ENCODE measurements at regions not wholly inside any gene's neighbourhood (a gene's known extent, or its start where the extent isn't known, plus 50 kb on each side); places are given as distances from the start of the nearest gene placed in this dataset.
"Not testable (repeated sequence)": the region's sequence is repeated elsewhere in the genome, so short reads cannot be mapped to it uniquely, and the experiment has no call there.

- H3K9me3 Mint-ChIP-seq, result no peaks in the 10 kb centered on the region
- ATAC-seq, result no peak
- no peaks in the 10 kb centered on the region for H3K27me3 Mint-ChIP-seq
- no peaks in the 10 kb centered on the region for H3K36me3 Mint-ChIP-seq
- no peaks in the 10 kb centered on the region for H3K4me1 Mint-ChIP-seq
- H3K27ac Mint-ChIP-seq, result no peak overlapping the region
- H3K4me3 Mint-ChIP-seq, result no peak overlapping the region
These were observed 208.3 kb upstream of the PELI2 start for GRCh38 chr14:55909879-55910278.

- Mint-ChIP-seq H3K4me3 (no peak overlapping the region), H3K4me1 (no peaks in the 10 kb centered on the region), H3K27me3 (no peaks in the 10 kb centered on the region), H3K36me3 (no peaks in the 10 kb centered on the region), H3K27ac (no peak overlapping the region), H3K9me3 (no peaks in the 10 kb centered on the region)
- no peak for ATAC-seq
These were observed 207.5 kb upstream of the PELI2 start for GRCh38 chr14:55910601-55911243.

GRCh38 chr14:55911776-55912175 is 206.4 kb upstream of the PELI2 start:
- H3K36me3 Mint-ChIP-seq, result no peaks in the 10 kb centered on the region

GRCh38 chr14:55912344-55912743 is 205.9 kb upstream of the PELI2 start:
- Mint-ChIP-seq H3K27ac (no peak overlapping the region), H3K4me1 (no peaks in the 10 kb centered on the region), H3K27me3 (no peaks in the 10 kb centered on the region)

More at GRCh38 chr14:55911776-55912175, 206.4 kb upstream of the PELI2 start:
- H3K27ac Mint-ChIP-seq, result no peak overlapping the region
- no peak overlapping the region for H3K4me3 Mint-ChIP-seq
- peak; percentile 13 for ATAC-seq
- H3K27me3 Mint-ChIP-seq, result no peaks in the 10 kb centered on the region
- H3K4me1 Mint-ChIP-seq, result no peaks in the 10 kb centered on the region
- H3K9me3 Mint-ChIP-seq, result no peaks in the 10 kb centered on the region

GRCh38 chr14:55913324-55914025 is 204.7 kb upstream of the PELI2 start:
- Mint-ChIP-seq H3K27ac (no peak overlapping the region), H3K27me3 (no peaks in the 10 kb centered on the region), H3K4me1 (no peaks in the 10 kb centered on the region), H3K4me3 (no peak overlapping the region), H3K9me3 (no peaks in the 10 kb centered on the region), H3K36me3 (no peaks in the 10 kb centered on the region)
- ATAC-seq, result no peak

More at GRCh38 chr14:55912344-55912743, 205.9 kb upstream of the PELI2 start:
- no peak for ATAC-seq
- Mint-ChIP-seq H3K9me3 (no peaks in the 10 kb centered on the region), H3K4me3 (no peak overlapping the region), H3K36me3 (no peaks in the 10 kb centered on the region)

- Mint-ChIP-seq H3K27ac (no peak overlapping the region), H3K4me1 (no peaks in the 10 kb centered on the region), H3K9me3 (no peaks in the 10 kb centered on the region), H3K27me3 (no peaks in the 10 kb centered on the region), H3K4me3 (no peak overlapping the region), H3K36me3 (no peaks in the 10 kb centered on the region)
- ATAC-seq, result no peak
These were observed 203.4 kb upstream of the PELI2 start for GRCh38 chr14:55914771-55915170.

- Mint-ChIP-seq H3K27ac (no peak overlapping the region), H3K27me3 (no peaks in the 10 kb centered on the region), H3K4me3 (no peak overlapping the region), H3K4me1 (no peaks in the 10 kb centered on the region), H3K9me3 (no peaks in the 10 kb centered on the region), H3K36me3 (no peaks in the 10 kb centered on the region)
- ATAC-seq, result no peak
These were observed 202.8 kb upstream of the PELI2 start for GRCh38 chr14:55915456-55915855.

- H3K9me3 Mint-ChIP-seq, ATAC-seq, H3K27ac Mint-ChIP-seq, H3K36me3 Mint-ChIP-seq, H3K27me3 Mint-ChIP-seq, H3K4me3 Mint-ChIP-seq, H3K4me1 Mint-ChIP-seq: not testable (repeated sequence)
These were observed 198.4 kb upstream of the PELI2 start for GRCh38 chr14:55919800-55920199.

GRCh38 chr14:55921511-55921910 is 196.7 kb upstream of the PELI2 start:
- Mint-ChIP-seq H3K27ac (no peak overlapping the region), H3K27me3 (no peaks in the 10 kb centered on the region), H3K4me3 (no peak overlapping the region), H3K36me3 (no peaks in the 10 kb centered on the region), H3K9me3 (no peaks in the 10 kb centered on the region), H3K4me1 (no peaks in the 10 kb centered on the region)
- no peak for ATAC-seq

- H3K4me1 Mint-ChIP-seq, result no peaks in the 10 kb centered on the region
These were observed 192.2 kb upstream of the PELI2 start for GRCh38 chr14:55926007-55926406.

GRCh38 chr14:55927028-55927427 is 191.2 kb upstream of the PELI2 start:
- Mint-ChIP-seq H3K9me3 (no peaks in the 10 kb centered on the region), H3K4me3 (no peak overlapping the region), H3K27me3 (peaks cover 8% of the 10 kb centered on the region), H3K4me1 (no peaks in the 10 kb centered on the region), H3K36me3 (no peaks in the 10 kb centered on the region), H3K27ac (no peak overlapping the region)
- ATAC-seq, result no peak

More at GRCh38 chr14:55926007-55926406, 192.2 kb upstream of the PELI2 start:
- Mint-ChIP-seq H3K27me3 (peaks cover 8% of the 10 kb centered on the region), H3K36me3 (no peaks in the 10 kb centered on the region), H3K4me3 (no peak overlapping the region), H3K9me3 (no peaks in the 10 kb centered on the region), H3K27ac (no peak overlapping the region)
- peak; percentile 21 for ATAC-seq

- H3K27ac Mint-ChIP-seq, result no peak overlapping the region
- no peak overlapping the region for H3K4me3 Mint-ChIP-seq
- H3K27me3 Mint-ChIP-seq, result peaks cover 8% of the 10 kb centered on the region
- ATAC-seq, result no peak
- H3K9me3 Mint-ChIP-seq, result no peaks in the 10 kb centered on the region
- H3K4me1 Mint-ChIP-seq, result no peaks in the 10 kb centered on the region
- no peaks in the 10 kb centered on the region for H3K36me3 Mint-ChIP-seq
These were observed 189.9 kb upstream of the PELI2 start for GRCh38 chr14:55928276-55928675.

GRCh38 chr14:55929136-55929535 is 189.1 kb upstream of the PELI2 start:
- ATAC-seq, result no peak
- Mint-ChIP-seq H3K9me3 (no peaks in the 10 kb centered on the region), H3K36me3 (no peaks in the 10 kb centered on the region), H3K27me3 (peaks cover 8% of the 10 kb centered on the region), H3K4me3 (no peak overlapping the region), H3K4me1 (no peaks in the 10 kb centered on the region), H3K27ac (no peak overlapping the region)

- ATAC-seq, result no peak
- H3K4me3 Mint-ChIP-seq, result no peak overlapping the region
- H3K9me3 Mint-ChIP-seq, result no peaks in the 10 kb centered on the region
- H3K4me1 Mint-ChIP-seq, result no peaks in the 10 kb centered on the region
- H3K36me3 Mint-ChIP-seq, result no peaks in the 10 kb centered on the region
- no peak overlapping the region for H3K27ac Mint-ChIP-seq
- H3K27me3 Mint-ChIP-seq, result peaks cover 8% of the 10 kb centered on the region
These were observed 188.0 kb upstream of the PELI2 start for GRCh38 chr14:55930016-55930784.

- Mint-ChIP-seq H3K9me3 (peaks cover 7% of the 10 kb centered on the region), H3K27ac (no peak overlapping the region), H3K36me3 (no peaks in the 10 kb centered on the region), H3K4me1 (no peaks in the 10 kb centered on the region), H3K4me3 (no peak overlapping the region), H3K27me3 (no peaks in the 10 kb centered on the region)
- ATAC-seq, result no peak
These were observed 181.5 kb upstream of the PELI2 start for GRCh38 chr14:55936691-55937090.
